Endodermal cell (in vitro differentiated cells): ENCODE measurements at regions not wholly inside any gene's neighbourhood (a gene's known extent, or its start where the extent isn't known, plus 50 kb on each side); places are given as distances from the start of the nearest gene placed in this dataset.

ENCODE experiments used
- DNase-seq: peaks from one replicate; pipeline ENCODE4 v3.0.0-alpha.2; 2017
- H3K27ac ChIP-seq: 2 replicates; pipeline ENCODE4 v1.5.1; 2013; ENCODE audit warnings: mild to moderate bottlenecking, low read depth, low read length, moderate library complexity
- H3K27me3 ChIP-seq: 2 replicates; pipeline ENCODE4 v1.6.1; 2013; ENCODE audit warnings: mild to moderate bottlenecking, low read length, moderate library complexity; ENCODE audit not compliant: insufficient read depth, control insufficient read depth, poor library complexity, severe bottlenecking
- H3K36me3 ChIP-seq: 2 replicates; pipeline ENCODE4 v1.7.0; 2013; ENCODE audit warnings: mild to moderate bottlenecking, low read length, moderate library complexity; ENCODE audit not compliant: control insufficient read depth, insufficient read depth
- H3K4me1 ChIP-seq: one replicate; pipeline ENCODE4 v1.7.0; 2013; ENCODE audit warnings: low read length; ENCODE audit not compliant: control insufficient read depth, insufficient read depth
- H3K4me3 ChIP-seq: 2 replicates; pipeline ENCODE4 v1.5.1; 2013; ENCODE audit warnings: mild to moderate bottlenecking, low read length, moderate library complexity
- H3K9ac ChIP-seq: 2 replicates; pipeline ENCODE4 v1.6.1; 2013; ENCODE audit warnings: mild to moderate bottlenecking, low read length, moderate library complexity; ENCODE audit not compliant: poor library complexity, severe bottlenecking; ENCODE audit errors: extremely low read depth
- H3K9me3 ChIP-seq: 2 replicates; pipeline ENCODE4 v1.6.1; 2013; ENCODE audit warnings: mild to moderate bottlenecking, low read length, moderate library complexity; ENCODE audit not compliant: control insufficient read depth
- H3K27ac Mint-ChIP-seq: 2 replicates; pipeline ENCODE4 v1.8.0; 2020; ENCODE audit warnings: mixed read lengths
- H3K27me3 Mint-ChIP-seq: 2 replicates; pipeline ENCODE4 v1.8.0; 2021; ENCODE audit warnings: mild to moderate bottlenecking, mixed read lengths; ENCODE audit not compliant: insufficient read depth
- H3K36me3 Mint-ChIP-seq: 2 replicates; pipeline ENCODE4 v1.8.0; 2020; ENCODE audit warnings: low read depth, mixed read lengths
- H3K4me1 Mint-ChIP-seq: 2 replicates; pipeline ENCODE4 v1.8.0; 2020; ENCODE audit warnings: mixed read lengths
- H3K4me3 Mint-ChIP-seq: 2 replicates; pipeline ENCODE4 v1.8.0; 2020; ENCODE audit warnings: mild to moderate bottlenecking, moderate library complexity, mixed read lengths
- H3K9me3 Mint-ChIP-seq: 2 replicates; pipeline ENCODE4 v1.8.0; 2020; ENCODE audit warnings: mild to moderate bottlenecking, mixed read lengths
- CTCF ChIP-seq: fragments of 200-600 bp; sonication (generic); conservative IDR thresholded peaks from 2 replicates; pipeline ENCODE4 v1.5.0; 2021; ENCODE audit warnings: antibody characterized with exemption, mild to moderate bottlenecking
- WGBS, 2 experiments: methylation state at CpG; one replicate each; pipeline versions ENCODE4 v1.1.5 to v1.1.7; 2013; ENCODE audit warnings: missing lambda C conversion rate in 2 of 2, mixed read lengths in 1 of 2; ENCODE audit not compliant: insufficient coverage in 1 of 2, insufficient read length in 1 of 2; 5-methylcytosine and 5-hydroxymethylcytosine counted together

DNA sequence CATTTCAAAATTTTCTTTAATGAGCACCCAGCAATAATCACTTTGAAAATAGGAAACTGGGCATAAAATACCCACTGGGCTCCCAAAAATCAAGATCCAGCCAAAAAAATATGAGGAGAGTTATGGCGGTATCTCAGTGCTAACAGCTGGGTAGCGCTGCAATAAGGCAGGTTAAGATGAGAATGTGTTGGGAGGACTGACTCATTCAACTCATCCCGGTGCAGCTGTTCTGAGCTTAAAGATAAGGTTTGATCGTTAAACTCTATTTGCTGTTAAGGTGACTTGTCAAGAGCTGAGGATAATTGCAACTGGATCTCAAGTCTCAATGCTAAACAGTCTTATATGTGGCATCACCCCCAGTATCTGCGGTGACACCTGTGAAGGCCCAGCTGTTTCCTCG is 507.7 kb downstream of the EPM2A start:
- no peaks in the 10 kb centered on the region for H3K9me3 Mint-ChIP-seq
- WGBS, 2 experiments, result 74 to 78% methylated on average over 5 to 6 of the region's 6 CpGs
- no peak overlapping the region for H3K27ac Mint-ChIP-seq
- Histone ChIP-seq H3K9ac (no peak overlapping the region), H3K4me3 (no peak overlapping the region), H3K27me3 (no peaks in the 10 kb centered on the region), H3K4me1 (no peaks in the 10 kb centered on the region), H3K27ac (no peak overlapping the region), H3K9me3 (peaks cover 5% of the 10 kb centered on the region), H3K36me3 (no peaks in the 10 kb centered on the region)
- no peak for DNase-seq
- no peak overlapping the region for H3K4me3 Mint-ChIP-seq
- no peaks in the 10 kb centered on the region for H3K27me3 Mint-ChIP-seq
- peaks cover 4% of the 10 kb centered on the region for H3K4me1 Mint-ChIP-seq
- no peak for TF ChIP-seq CTCF
- no peaks in the 10 kb centered on the region for H3K36me3 Mint-ChIP-seq

GRCh38 chr6:145228962-145229582 is 506.2 kb downstream of the EPM2A start:
- H3K27ac Mint-ChIP-seq, result no peak overlapping the region
- 96 to 100% methylated on average over 1 to 3 of the region's 3 CpGs for WGBS, 2 experiments
- no peak for DNase-seq
- Histone ChIP-seq H3K9ac (no peak overlapping the region), H3K36me3 (no peaks in the 10 kb centered on the region), H3K27me3 (no peaks in the 10 kb centered on the region), H3K27ac (no peak overlapping the region), H3K9me3 (peaks cover 20% of the 10 kb centered on the region), H3K4me1 (no peaks in the 10 kb centered on the region), H3K4me3 (no peak overlapping the region)
- H3K27me3 Mint-ChIP-seq, result no peaks in the 10 kb centered on the region
- H3K4me3 Mint-ChIP-seq, result no peak overlapping the region
- TF ChIP-seq CTCF, result no peak
- H3K4me1 Mint-ChIP-seq, result peaks cover 4% of the 10 kb centered on the region
- H3K36me3 Mint-ChIP-seq, result no peaks in the 10 kb centered on the region
- peaks cover 14% of the 10 kb centered on the region for H3K9me3 Mint-ChIP-seq

GRCh38 chr6:145233955-145234354 is 501.4 kb downstream of the EPM2A start:
- H3K4me1 Mint-ChIP-seq, result peaks cover 25% of the 10 kb centered on the region
- no peak overlapping the region for H3K27ac Mint-ChIP-seq
- TF ChIP-seq CTCF, result no peak
- Histone ChIP-seq H3K9ac (no peak overlapping the region), H3K4me3 (peak overlapping the region; percentile 32), H3K27ac (no peak overlapping the region), H3K9me3 (peaks cover 49% of the 10 kb centered on the region), H3K27me3 (no peaks in the 10 kb centered on the region), H3K36me3 (no peaks in the 10 kb centered on the region), H3K4me1 (no peaks in the 10 kb centered on the region)
- H3K9me3 Mint-ChIP-seq, result peaks cover 28% of the 10 kb centered on the region
- DNase-seq, result no peak
- peaks cover 4% of the 10 kb centered on the region for H3K36me3 Mint-ChIP-seq
- WGBS, 2 experiments, result 56 to 57% methylated on average over 1 to 2 of the region's 2 CpGs
- no peak overlapping the region for H3K4me3 Mint-ChIP-seq
- no peaks in the 10 kb centered on the region for H3K27me3 Mint-ChIP-seq
